Left lung (tissue), 4 donors: ENCODE measurements at regions not wholly inside any gene's neighbourhood (a gene's known extent, or its start where the extent isn't known, plus 50 kb on each side); places are given as distances from the start of the nearest gene placed in this dataset.

Source experiments
- ATAC-seq: fragments of 200-7000 bp; cut with Tn5 transposase; one replicate; pipeline ENCODE4 v1.9.1; 2020; ENCODE audit warnings: moderate library complexity
- DNase-seq, 4 donors: peaks; one replicate each; pipeline ENCODE4 v3.0.0-alpha.2; 2013 to 2020
- H3K27ac ChIP-seq, 2 donors: fragments of 200-600 bp; sonication (generic) in 1 of 2; one replicate each; pipeline versions ENCODE4 v1.5.0 to v1.8.0; 2020 to 2021
- H3K27me3 ChIP-seq, 2 donors: fragments of 200-600 bp; sonication (generic) in 1 of 2; one replicate each; pipeline versions ENCODE4 v1.5.0 to v1.8.0; 2020 to 2021
- H3K36me3 ChIP-seq, 2 donors: fragments of 200-600 bp; sonication (generic) in 1 of 2; one replicate each; pipeline versions ENCODE4 v1.5.0 to v1.8.0; 2020 to 2021
- H3K4me1 ChIP-seq, 2 donors: fragments of 200-600 bp; one replicate each; pipeline ENCODE4 v1.8.0; 2021
- H3K4me3 ChIP-seq, 2 donors: fragments of 200-600 bp; sonication (generic) in 1 of 2; one replicate each; pipeline versions ENCODE4 v1.5.0 to v1.8.0; 2020 to 2021; ENCODE audit warnings: mild to moderate bottlenecking in 1 of 2
- H3K9me3 ChIP-seq, 2 donors: fragments of 200-600 bp; sonication (generic) in 1 of 2; one replicate each; pipeline versions ENCODE4 v1.5.0 to v1.8.0; 2020 to 2021
- CTCF ChIP-seq, 2 donors: fragments of 200-600 bp; sonication (generic) in 1 of 2; IDR thresholded peaks; one replicate each; pipeline versions ENCODE4 v1.5.0 to v1.8.0; 2021; ENCODE audit warnings: antibody characterized with exemption in 2 of 2
- intact Hi-C, 2 donors: fragments of 100-400 bp; cut with DNase I; formaldehyde crosslinking; loops; one replicate each; pipeline versions ENCODE4 v1.11.2 to v1.14.2; 2022
- donor health status: DM: no; HTN: yes; CAD: no.
- donor health status: DM: no; HTN: no; CAD: no.

- intact Hi-C loops = no loop called here
- Histone ChIP-seq H3K4me1 (no peaks in the 10 kb centered on the region), H3K27ac (no peak overlapping the region), H3K36me3 (no peaks in the 10 kb centered on the region), H3K9me3 (peaks cover 0 to 47% of the 10 kb centered on the region in 2 donors), H3K27me3 (no peaks in the 10 kb centered on the region), H3K4me3 (no peak overlapping the region)
- ATAC-seq (no peak), DNase-seq (no peak)
- no peak for TF ChIP-seq CTCF (IDR thresholded peaks at IDR 0.05)
These were observed 217.1 kb upstream of the DLGAP1 start for GRCh38 chr18:4672162-4672561.

- Histone ChIP-seq H3K36me3 (no peaks in the 10 kb centered on the region), H3K9me3 (peaks cover 0 to 18% of the 10 kb centered on the region in 2 donors), H3K27ac (no peak overlapping the region), H3K27me3 (no peaks in the 10 kb centered on the region), H3K4me1 (no peaks in the 10 kb centered on the region), H3K4me3 (no peak overlapping the region)
- TF ChIP-seq CTCF (IDR thresholded peaks at IDR 0.05) = no peak
- DNase-seq = no peak
- intact Hi-C loops = no loop called here
- ATAC-seq = no peak
These were observed 203.7 kb upstream of the DLGAP1 start for GRCh38 chr18:4658804-4659203.

- Histone ChIP-seq H3K4me3 (no peak overlapping the region), H3K27me3 (no peaks in the 10 kb centered on the region), H3K9me3 (peaks cover 0 to 5% of the 10 kb centered on the region in 2 donors), H3K4me1 (no peaks in the 10 kb centered on the region), H3K36me3 (no peaks in the 10 kb centered on the region), H3K27ac (no peak overlapping the region)
- TF ChIP-seq CTCF (IDR thresholded peaks at IDR 0.05) = no peak
- intact Hi-C loops = no loop called here
- ATAC-seq = no peak
- no peak for DNase-seq
These were observed 198.3 kb upstream of the DLGAP1 start for GRCh38 chr18:4653418-4653817.

- intact Hi-C loops = no loop called here
- no peak overlapping the region for H3K4me3 ChIP-seq
- H3K4me1 ChIP-seq = no peaks in the 10 kb centered on the region
- no peak for TF ChIP-seq CTCF (IDR thresholded peaks at IDR 0.05)
- ATAC-seq (no peak), DNase-seq (no peak)
- no peaks in the 10 kb centered on the region for H3K27me3 ChIP-seq
- H3K27ac ChIP-seq = no peak overlapping the region
- peaks cover 0 to 3% of the 10 kb centered on the region in 2 donors for H3K9me3 ChIP-seq
- no peaks in the 10 kb centered on the region for H3K36me3 ChIP-seq
These were observed 186.8 kb upstream of the DLGAP1 start for GRCh38 chr18:4641771-4642368.

- no peak for DNase-seq
- no peak for TF ChIP-seq CTCF (IDR thresholded peaks at IDR 0.05)
These were observed 185.4 kb upstream of the DLGAP1 start for GRCh38 chr18:4640349-4641012.

More at GRCh38 chr18:4640349-4641012, 185.4 kb upstream of the DLGAP1 start:
- H3K27ac ChIP-seq = no peak overlapping the region
- no peaks in the 10 kb centered on the region for H3K36me3 ChIP-seq
- H3K27me3 ChIP-seq = no peaks in the 10 kb centered on the region
- intact Hi-C loops = no loop called here
- H3K4me3 ChIP-seq = no peak overlapping the region
- H3K4me1 ChIP-seq = no peaks in the 10 kb centered on the region
- no peak for ATAC-seq
- peaks cover 0 to 3% of the 10 kb centered on the region in 2 donors for H3K9me3 ChIP-seq
